Skeletal muscle satellite cell (primary cell): ENCODE measurements at regions not wholly inside any gene's neighbourhood (a gene's known extent, or its start where the extent isn't known, plus 50 kb on each side); places are given as distances from the start of the nearest gene placed in this dataset.
A peak's percentile ranks its signal among the peaks of the same experiment; 100 is the strongest.

Experiments used
- H3K27me3 ChIP-seq: 2 replicates; pipeline ENCODE4 v1.7.0; 2013; ENCODE audit warnings: low read length; ENCODE audit not compliant: control insufficient read depth, insufficient read depth
- H3K36me3 ChIP-seq: 2 replicates; pipeline ENCODE4 v1.7.0; 2013; ENCODE audit warnings: mild to moderate bottlenecking, control low read depth, low read length; ENCODE audit not compliant: insufficient read depth
- H3K4me1 ChIP-seq: 2 replicates; pipeline ENCODE4 v1.7.0; 2013; ENCODE audit warnings: low read length; ENCODE audit not compliant: control insufficient read depth, insufficient read depth
- H3K4me2 ChIP-seq: 2 replicates; pipeline ENCODE4 v1.7.0; 2013; ENCODE audit warnings: mild to moderate bottlenecking, low read length
- H3K4me3 ChIP-seq: 2 replicates; pipeline ENCODE4 v1.7.0; 2013; ENCODE audit warnings: low read length
- H3K9ac ChIP-seq: 2 replicates; pipeline ENCODE4 v1.7.0; 2013; ENCODE audit warnings: mild to moderate bottlenecking, low read depth, low read length, moderate library complexity
- H3K9me3 ChIP-seq: replicated peaks from 2 replicates; pipeline ENCODE4 v1.7.0; 2013; ENCODE audit warnings: mild to moderate bottlenecking, control low read depth, low read length

GRCh38 chr2:191476901-191477300, 201.0 kb upstream of the NABP1 start:
- no peak overlapping the region for H3K9ac ChIP-seq
- H3K4me1 ChIP-seq = no peaks in the 10 kb centered on the region
- peaks cover 10% of the 10 kb centered on the region for H3K9me3 ChIP-seq
- H3K36me3 ChIP-seq = no peaks in the 10 kb centered on the region
- H3K4me2 ChIP-seq = no peak overlapping the region
- H3K27me3 ChIP-seq = no peaks in the 10 kb centered on the region
- H3K4me3 ChIP-seq = no peak overlapping the region

GRCh38 chr2:191478799-191479679, 198.9 kb upstream of the NABP1 start:
- Histone ChIP-seq H3K9me3 (peaks cover 10% of the 10 kb centered on the region), H3K36me3 (no peaks in the 10 kb centered on the region), H3K4me3 (no peak overlapping the region)

GRCh38 chr2:191479680-191480023, 198.3 kb upstream of the NABP1 start:
- no peak overlapping the region for H3K9ac ChIP-seq
- no peaks in the 10 kb centered on the region for H3K36me3 ChIP-seq

More at GRCh38 chr2:191478799-191479679, 198.9 kb upstream of the NABP1 start:
- Histone ChIP-seq H3K4me2 (no peak overlapping the region), H3K27me3 (no peaks in the 10 kb centered on the region), H3K4me1 (no peaks in the 10 kb centered on the region), H3K9ac (no peak overlapping the region)

GRCh38 chr2:191481305-191482070, 196.4 kb upstream of the NABP1 start:
- Histone ChIP-seq H3K4me2 (no peak overlapping the region), H3K27me3 (no peaks in the 10 kb centered on the region), H3K4me3 (no peak overlapping the region), H3K36me3 (no peaks in the 10 kb centered on the region), H3K9ac (no peak overlapping the region), H3K9me3 (peaks cover 10% of the 10 kb centered on the region), H3K4me1 (peaks cover 5% of the 10 kb centered on the region)

More at GRCh38 chr2:191479680-191480023, 198.3 kb upstream of the NABP1 start:
- no peak overlapping the region for H3K4me2 ChIP-seq
- no peaks in the 10 kb centered on the region for H3K27me3 ChIP-seq
- peaks cover 10% of the 10 kb centered on the region for H3K9me3 ChIP-seq
- H3K4me1 ChIP-seq = no peaks in the 10 kb centered on the region
- no peak overlapping the region for H3K4me3 ChIP-seq

- no peak overlapping the region for H3K4me3 ChIP-seq
- peaks cover 10% of the 10 kb centered on the region for H3K9me3 ChIP-seq
- peaks cover 19% of the 10 kb centered on the region for H3K4me1 ChIP-seq
- H3K27me3 ChIP-seq = no peaks in the 10 kb centered on the region
- no peak overlapping the region for H3K9ac ChIP-seq
- no peaks in the 10 kb centered on the region for H3K36me3 ChIP-seq
- no peak overlapping the region for H3K4me2 ChIP-seq
Measured at GRCh38 chr2:191483117-191483516, 194.8 kb upstream of the NABP1 start.

- H3K27me3 ChIP-seq = no peaks in the 10 kb centered on the region
- H3K4me3 ChIP-seq = peak overlapping the region; percentile 47
- peak overlapping the region; percentile 56 for H3K9ac ChIP-seq
- H3K4me2 ChIP-seq = peak overlapping the region; percentile 62
- H3K4me1 ChIP-seq = peaks cover 21% of the 10 kb centered on the region
- peaks cover 2% of the 10 kb centered on the region for H3K9me3 ChIP-seq
- H3K36me3 ChIP-seq = no peaks in the 10 kb centered on the region
Measured at GRCh38 chr2:191486584-191487320, 191.2 kb upstream of the NABP1 start.

GRCh38 chr2:191488135-191488534, 189.8 kb upstream of the NABP1 start:
- Histone ChIP-seq H3K36me3 (no peaks in the 10 kb centered on the region), H3K9me3 (no peaks in the 10 kb centered on the region), H3K4me2 (no peak overlapping the region), H3K9ac (no peak overlapping the region), H3K27me3 (no peaks in the 10 kb centered on the region), H3K4me1 (peaks cover 21% of the 10 kb centered on the region), H3K4me3 (no peak overlapping the region)

- Histone ChIP-seq H3K4me1 (peaks cover 21% of the 10 kb centered on the region), H3K4me3 (no peak overlapping the region), H3K27me3 (no peaks in the 10 kb centered on the region), H3K9ac (no peak overlapping the region), H3K4me2 (no peak overlapping the region), H3K36me3 (no peaks in the 10 kb centered on the region), H3K9me3 (no peaks in the 10 kb centered on the region)
Measured at GRCh38 chr2:191489177-191489576, 188.8 kb upstream of the NABP1 start.

- Histone ChIP-seq H3K4me2 (no peak overlapping the region), H3K4me3 (no peak overlapping the region), H3K27me3 (no peaks in the 10 kb centered on the region), H3K9ac (no peak overlapping the region), H3K4me1 (peaks cover 4% of the 10 kb centered on the region), H3K36me3 (no peaks in the 10 kb centered on the region), H3K9me3 (no peaks in the 10 kb centered on the region)
Measured at GRCh38 chr2:191496838-191497237, 181.1 kb upstream of the NABP1 start.

GRCh38 chr2:191497822-191498221, 180.1 kb upstream of the NABP1 start:
- peaks cover 4% of the 10 kb centered on the region for H3K4me1 ChIP-seq
- H3K9me3 ChIP-seq = no peaks in the 10 kb centered on the region
- H3K36me3 ChIP-seq = no peaks in the 10 kb centered on the region
- no peak overlapping the region for H3K4me2 ChIP-seq
- H3K9ac ChIP-seq = no peak overlapping the region
- H3K27me3 ChIP-seq = no peaks in the 10 kb centered on the region
- H3K4me3 ChIP-seq = no peak overlapping the region

GRCh38 chr2:191499050-191499449, 178.9 kb upstream of the NABP1 start:
- Histone ChIP-seq H3K4me1 (peaks cover 4% of the 10 kb centered on the region), H3K4me3 (no peak overlapping the region), H3K4me2 (no peak overlapping the region), H3K36me3 (no peaks in the 10 kb centered on the region), H3K9ac (no peak overlapping the region), H3K27me3 (no peaks in the 10 kb centered on the region), H3K9me3 (no peaks in the 10 kb centered on the region)
